22Rv1 (cell line): ENCODE measurements at regions not wholly inside any gene's neighbourhood (a gene's known extent, or its start where the extent isn't known, plus 50 kb on each side); places are given as distances from the start of the nearest gene placed in this dataset.

Source experiments
- CTCF ChIP-seq: fragments of 450-650 bp; IDR thresholded peaks from 2 replicates; pipeline ENCODE4 v1.5.1; 2017; ENCODE audit warnings: mild to moderate bottlenecking
- ZFX ChIP-seq: fragments of 450-650 bp; IDR thresholded peaks from 2 replicates; pipeline ENCODE4 v1.6.1; 2017; ENCODE audit warnings: antibody characterized with exemption, borderline replicate concordance

- no peak for TF ChIP-seq CTCF
- no peak for TF ChIP-seq ZFX
Observed at GRCh38 chr16:9257843-9258242, 166.4 kb downstream of the HAPSTR1 start.
